NCI-H146 (cell line): ENCODE measurements at regions not wholly inside any gene's neighbourhood (a gene's known extent, or its start where the extent isn't known, plus 50 kb on each side); places are given as distances from the start of the nearest gene placed in this dataset.
A peak's percentile ranks its signal among the peaks of the same experiment; 100 is the strongest.
"Not testable (repeated sequence)": the region's sequence is repeated elsewhere in the genome, so short reads cannot be mapped to it uniquely, and the experiment has no call there.

Experiments
- DNase-seq: peaks from one replicate; lab custom pipeline; 2025; lab: John Stamatoyannopoulos, UW

- DNase-seq: no peak
Measured at GRCh38 chr7:91356915-91357314, 92.7 kb downstream of the FZD1 start.

- no peak for DNase-seq
Measured at GRCh38 chr7:91357379-91357778, 93.1 kb downstream of the FZD1 start.

- no peak for DNase-seq
Measured at GRCh38 chr7:91357901-91358300, 93.7 kb downstream of the FZD1 start.

GRCh38 chr7:91358303-91358702 is 94.1 kb downstream of the FZD1 start:
- DNase-seq: peak; percentile 11

- DNase-seq: not testable (repeated sequence)
Measured at GRCh38 chr7:91365097-91365496, 100.9 kb downstream of the FZD1 start.

GRCh38 chr7:91366091-91366490 is 101.9 kb downstream of the FZD1 start:
- no peak for DNase-seq

GRCh38 chr7:91367812-91368578 is 103.8 kb downstream of the FZD1 start:
- DNase-seq: no peak

- DNase-seq: no peak
Measured at GRCh38 chr7:91372323-91372722, 108.1 kb downstream of the FZD1 start.

GRCh38 chr7:91373111-91373800 is 109.0 kb downstream of the FZD1 start:
- DNase-seq: no peak

- DNase-seq: no peak
Measured at GRCh38 chr7:91374321-91374989, 110.2 kb downstream of the FZD1 start.

- DNase-seq: no peak
Measured at GRCh38 chr7:91375378-91375777, 111.1 kb downstream of the FZD1 start.

GRCh38 chr7:91378131-91378530 is 113.9 kb downstream of the FZD1 start:
- DNase-seq: no peak

- DNase-seq: no peak
Measured at GRCh38 chr7:91379236-91379635, 115.0 kb downstream of the FZD1 start.

GRCh38 chr7:91379991-91380390 is 115.8 kb downstream of the FZD1 start:
- no peak for DNase-seq

- no peak for DNase-seq
Measured at GRCh38 chr7:91383053-91383904, 119.0 kb downstream of the FZD1 start.

- DNase-seq: no peak
Measured at GRCh38 chr7:91383905-91384274, 119.7 kb downstream of the FZD1 start.

- DNase-seq: not testable (repeated sequence)
Measured at GRCh38 chr7:91394757-91395156, 130.5 kb downstream of the FZD1 start.

GRCh38 chr7:91395313-91395712 is 131.1 kb downstream of the FZD1 start:
- not testable (repeated sequence) for DNase-seq

GRCh38 chr7:91397096-91397495 is 132.9 kb downstream of the FZD1 start:
- no peak for DNase-seq

GRCh38 chr7:91397612-91398011 is 133.4 kb downstream of the FZD1 start:
- DNase-seq: peak; percentile 90

GRCh38 chr7:91398341-91398740 is 134.1 kb downstream of the FZD1 start:
- DNase-seq: peak; percentile 97
